ENCODE measurements at regions not wholly inside any gene's neighbourhood (a gene's known extent, or its start where the extent isn't known, plus 50 kb on each side); places are given as distances from the start of the nearest gene placed in this dataset.

- peak in 1 of 5 experiments; percentile 13 for TF ChIP-seq CTCF (IDR thresholded peaks at IDR 0.05)
- peak; percentile 55 for TF ChIP-seq POLR2A (IDR thresholded peaks at IDR 0.05)
Observed at GRCh38 chr21:8419925-8420560, 2101.3 kb upstream of the TPTE start.

All from transverse colon (tissue), 3 donors.